NB4 (cell line): ENCODE measurements at regions not wholly inside any gene's neighbourhood (a gene's known extent, or its start where the extent isn't known, plus 50 kb on each side); places are given as distances from the start of the nearest gene placed in this dataset.

Source experiments
- DNase-seq: peaks from one replicate; pipeline ENCODE4 v3.0.0; 2010; ENCODE audit warnings: low read depth
- H3K4me3 ChIP-seq: one replicate; pipeline ENCODE4 v1.5.1; 2011; ENCODE audit warnings: mild to moderate bottlenecking, low read depth, low read length, moderate library complexity
- MYC ChIP-seq: IDR thresholded peaks from 2 replicates; pipeline ENCODE4 v1.6.1; 2011; ENCODE audit warnings: low read depth, low read length
- POLR2A ChIP-seq: IDR thresholded peaks from 2 replicates; pipeline ENCODE4 v1.6.1; 2011; ENCODE audit warnings: mild to moderate bottlenecking; ENCODE audit not compliant: insufficient read length; ENCODE audit errors: extremely low read depth
- TF ChIP-seq, protein P1 (sequence below): IDR thresholded peaks from 2 replicates; pipeline ENCODE4 v1.6.1; 2011; ENCODE audit warnings: low read depth, low read length
- TF ChIP-seq, protein P2 (sequence below): IDR thresholded peaks from one replicate; pipeline ENCODE4 v1.5.1; 2012; ENCODE audit warnings: low read depth, low read length

DNA sequence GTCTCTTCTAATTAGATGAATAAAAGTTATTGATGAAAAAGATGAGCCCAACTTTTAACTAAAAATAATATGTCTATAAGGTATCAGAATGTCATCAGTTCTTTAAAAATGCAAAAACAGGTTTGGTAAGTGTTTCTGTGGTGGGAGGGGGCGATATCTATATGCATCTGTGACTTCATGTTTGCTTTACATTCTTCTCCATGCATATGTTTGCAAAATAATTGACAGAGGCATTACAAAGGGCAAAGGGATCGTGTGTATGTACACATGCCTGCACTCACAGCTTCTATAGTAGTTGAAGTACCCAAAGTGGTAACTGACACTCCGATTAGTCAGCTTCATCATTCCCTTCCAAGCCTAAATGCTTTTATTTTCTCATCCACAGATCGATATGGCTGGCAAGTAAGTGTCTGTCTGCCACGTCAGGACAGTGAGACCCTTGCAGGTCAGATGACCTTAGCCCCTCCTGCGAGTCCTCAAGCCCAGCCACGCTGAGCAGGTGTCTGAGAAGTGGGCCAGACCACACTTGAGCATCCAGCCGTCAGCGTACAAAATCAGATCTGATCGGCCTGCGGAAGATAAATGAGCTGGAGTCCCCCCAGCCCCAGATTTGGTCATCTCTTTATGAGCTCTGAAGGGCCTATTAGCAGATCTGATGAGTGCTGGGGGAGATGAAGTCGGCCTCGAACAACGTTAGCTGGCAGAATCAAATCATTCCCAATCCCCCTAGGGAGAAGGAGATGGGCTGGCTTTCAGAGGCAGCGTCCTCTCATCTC lies 369.1 kb downstream of the MAFB start:
- TF ChIP-seq, protein P1, sequence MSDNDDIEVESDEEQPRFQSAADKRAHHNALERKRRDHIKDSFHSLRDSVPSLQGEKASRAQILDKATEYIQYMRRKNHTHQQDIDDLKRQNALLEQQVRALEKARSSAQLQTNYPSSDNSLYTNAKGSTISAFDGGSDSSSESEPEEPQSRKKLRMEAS, result no peak
- TF ChIP-seq MYC (no peak), POLR2A (no peak)
- no peak overlapping the region for H3K4me3 ChIP-seq
- DNase-seq, result no peak

DNA sequence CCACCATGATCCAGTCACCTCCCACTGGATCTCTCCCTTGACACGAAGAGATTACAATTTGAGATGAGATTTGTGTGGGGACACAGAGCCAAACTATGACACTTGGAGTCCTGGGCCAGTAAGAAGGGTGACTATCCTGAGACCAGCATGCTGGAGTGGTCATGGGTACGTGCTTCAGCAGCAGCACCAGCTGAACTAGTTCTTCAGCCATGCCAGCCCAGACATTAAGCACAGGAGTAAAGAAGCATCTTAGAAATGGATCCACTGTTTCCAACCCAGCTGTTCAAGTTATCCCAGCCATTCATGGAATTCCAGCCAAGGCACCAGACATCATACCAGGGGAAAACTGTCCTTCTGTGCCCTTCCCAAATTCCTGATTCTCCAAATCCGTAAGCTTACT lies 370.0 kb downstream of the MAFB start:
- DNase-seq, result no peak
- H3K4me3 ChIP-seq, result no peak overlapping the region
- TF ChIP-seq POLR2A (no peak), MYC (no peak)
- TF ChIP-seq, protein P2, sequence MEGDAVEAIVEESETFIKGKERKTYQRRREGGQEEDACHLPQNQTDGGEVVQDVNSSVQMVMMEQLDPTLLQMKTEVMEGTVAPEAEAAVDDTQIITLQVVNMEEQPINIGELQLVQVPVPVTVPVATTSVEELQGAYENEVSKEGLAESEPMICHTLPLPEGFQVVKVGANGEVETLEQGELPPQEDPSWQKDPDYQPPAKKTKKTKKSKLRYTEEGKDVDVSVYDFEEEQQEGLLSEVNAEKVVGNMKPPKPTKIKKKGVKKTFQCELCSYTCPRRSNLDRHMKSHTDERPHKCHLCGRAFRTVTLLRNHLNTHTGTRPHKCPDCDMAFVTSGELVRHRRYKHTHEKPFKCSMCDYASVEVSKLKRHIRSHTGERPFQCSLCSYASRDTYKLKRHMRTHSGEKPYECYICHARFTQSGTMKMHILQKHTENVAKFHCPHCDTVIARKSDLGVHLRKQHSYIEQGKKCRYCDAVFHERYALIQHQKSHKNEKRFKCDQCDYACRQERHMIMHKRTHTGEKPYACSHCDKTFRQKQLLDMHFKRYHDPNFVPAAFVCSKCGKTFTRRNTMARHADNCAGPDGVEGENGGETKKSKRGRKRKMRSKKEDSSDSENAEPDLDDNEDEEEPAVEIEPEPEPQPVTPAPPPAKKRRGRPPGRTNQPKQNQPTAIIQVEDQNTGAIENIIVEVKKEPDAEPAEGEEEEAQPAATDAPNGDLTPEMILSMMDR, result no peak
- TF ChIP-seq, protein P1, result no peak

DNA sequence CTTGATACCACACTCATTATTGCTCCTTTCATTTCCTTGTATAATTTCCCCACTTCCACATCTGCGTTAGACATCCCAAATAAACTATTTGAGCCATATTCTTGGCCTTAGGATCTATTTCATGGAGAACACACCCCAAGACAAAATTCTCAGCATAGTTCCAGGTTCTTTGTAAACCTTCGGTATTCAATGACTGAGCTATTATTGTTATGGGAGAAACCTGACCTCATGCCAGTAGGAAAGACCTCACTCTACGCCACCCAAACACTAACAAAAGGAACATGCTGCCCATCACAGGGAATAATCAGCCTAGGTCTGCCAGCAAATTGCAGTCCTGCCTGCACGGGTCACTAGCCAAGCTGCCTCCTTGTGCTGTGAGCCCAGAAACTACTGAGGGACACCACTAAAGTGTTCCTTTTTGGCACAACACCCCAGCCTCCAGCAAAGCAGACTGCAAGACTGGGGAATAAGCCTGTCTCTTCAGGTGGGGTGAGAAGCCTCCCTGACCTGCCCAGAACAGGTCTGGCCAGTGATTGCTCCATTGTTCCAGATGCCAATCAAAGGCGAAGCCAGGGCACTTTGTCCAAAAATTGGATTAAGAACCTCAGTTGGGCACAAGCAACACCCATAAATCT lies 371.8 kb downstream of the MAFB start:
- no peak for TF ChIP-seq POLR2A
- TF ChIP-seq MYC, result no peak
- no peak overlapping the region for H3K4me3 ChIP-seq
- DNase-seq, result no peak

DNA sequence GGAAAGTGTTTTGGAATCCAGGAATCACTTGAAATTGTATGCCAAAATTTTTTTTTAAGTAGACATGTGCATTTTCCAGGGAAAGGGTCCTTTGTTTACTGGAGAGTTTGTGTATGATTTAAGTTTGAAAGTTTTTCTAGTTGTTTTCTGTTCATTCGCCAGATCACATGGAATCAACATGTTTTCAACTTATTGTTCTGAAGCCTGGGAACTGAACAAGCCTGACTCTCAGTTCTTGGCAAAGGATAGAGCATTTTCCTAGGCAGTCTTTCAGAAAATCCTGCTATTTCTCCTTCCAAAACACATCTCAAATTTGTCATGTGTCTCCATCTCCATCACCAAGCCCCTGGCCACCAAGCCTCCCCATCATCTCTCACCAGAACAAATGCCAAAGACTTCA lies 374.8 kb downstream of the MAFB start:
- no peak overlapping the region for H3K4me3 ChIP-seq
- no peak for DNase-seq
- TF ChIP-seq, protein P1, result no peak
- TF ChIP-seq POLR2A, result no peak
- TF ChIP-seq, protein P2, result no peak
- no peak for TF ChIP-seq MYC

DNA sequence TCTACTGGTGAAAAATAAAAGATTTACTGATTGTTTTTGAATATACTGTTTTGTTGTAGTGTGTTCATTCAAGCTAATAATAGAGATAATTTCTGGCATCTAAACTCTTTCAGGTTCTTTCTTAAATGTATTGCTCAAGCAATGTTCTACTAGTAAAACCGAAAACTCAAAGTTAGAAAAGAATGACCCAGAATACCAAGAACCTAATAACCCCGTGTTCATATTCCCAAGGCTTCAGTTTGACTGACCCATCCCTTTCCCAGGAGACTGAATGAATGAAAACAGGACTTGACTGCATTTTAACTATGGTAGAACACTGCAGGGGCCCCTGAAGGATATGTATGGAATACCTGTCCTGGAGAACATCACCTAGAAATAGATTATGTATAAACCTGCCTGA lies 375.3 kb downstream of the MAFB start:
- TF ChIP-seq MYC (no peak), POLR2A (no peak)
- TF ChIP-seq, protein P2, result no peak
- TF ChIP-seq, protein P1, result no peak
- no peak overlapping the region for H3K4me3 ChIP-seq
- DNase-seq, result no peak

DNA sequence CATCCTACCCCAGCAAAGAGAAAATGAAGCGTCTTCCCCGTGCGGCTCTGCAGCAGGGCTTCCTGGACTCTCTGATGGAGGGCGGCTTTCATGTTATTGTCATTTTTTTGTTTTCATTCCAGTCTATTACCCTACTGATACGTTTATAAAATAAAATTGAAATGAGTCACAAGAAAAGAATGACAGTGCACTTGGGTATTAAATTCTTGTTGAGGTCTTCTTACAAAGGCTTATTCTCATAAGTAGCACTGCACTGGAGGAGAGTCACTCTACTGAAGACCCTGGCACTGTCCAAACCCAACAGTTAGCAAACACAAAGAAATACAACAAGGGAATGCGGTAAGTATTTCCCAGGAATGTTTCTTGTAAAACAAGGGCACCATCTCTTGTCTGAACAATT lies 379.3 kb downstream of the MAFB start:
- no peak overlapping the region for H3K4me3 ChIP-seq
- TF ChIP-seq, protein P1, result no peak
- TF ChIP-seq, protein P2, result no peak
- TF ChIP-seq MYC (no peak), POLR2A (no peak)
- DNase-seq, result no peak
